ENCODE measurements at regions not wholly inside any gene's neighbourhood (a gene's known extent, or its start where the extent isn't known, plus 50 kb on each side); places are given as distances from the start of the nearest gene placed in this dataset.

- TF ChIP-seq CTCF (conservative IDR thresholded peaks at IDR 0.05; ENCODE audit: low read depth, low read length): no peak
- no peak for DNase-seq (ENCODE audit: low read depth)
- H3K4me3 ChIP-seq (ENCODE audit: low read length): no peak overlapping the region
These were observed 142.3 kb upstream of the ZNF804B start for GRCh38 chr7:88617185-88617584.

- H3K4me3 ChIP-seq (ENCODE audit: low read length): no peak overlapping the region
- TF ChIP-seq CTCF (conservative IDR thresholded peaks at IDR 0.05; ENCODE audit: low read depth, low read length): no peak
- no peak for DNase-seq (ENCODE audit: low read depth)
These were observed 144.2 kb upstream of the ZNF804B start for GRCh38 chr7:88615336-88615735.

GRCh38 chr7:88614736-88615135, 144.8 kb upstream of the ZNF804B start:
- TF ChIP-seq CTCF (conservative IDR thresholded peaks at IDR 0.05; ENCODE audit: low read depth, low read length): no peak
- H3K4me3 ChIP-seq (ENCODE audit: low read length): no peak overlapping the region
- DNase-seq (ENCODE audit: low read depth): no peak

- TF ChIP-seq CTCF (conservative IDR thresholded peaks at IDR 0.05; ENCODE audit: low read depth, low read length): no peak
- H3K4me3 ChIP-seq (ENCODE audit: low read length): no peak overlapping the region
- DNase-seq (ENCODE audit: low read depth): no peak
These were observed 148.6 kb upstream of the ZNF804B start for GRCh38 chr7:88610942-88611341.

- no peak for DNase-seq (ENCODE audit: low read depth)
- no peak overlapping the region for H3K4me3 ChIP-seq (ENCODE audit: low read length)
These were observed 158.8 kb upstream of the ZNF804B start for GRCh38 chr7:88600695-88601094.

GRCh38 chr7:88599528-88599927, 160.0 kb upstream of the ZNF804B start:
- DNase-seq (ENCODE audit: low read depth): no peak
- no peak overlapping the region for H3K4me3 ChIP-seq (ENCODE audit: low read length)
- TF ChIP-seq CTCF (conservative IDR thresholded peaks at IDR 0.05; ENCODE audit: low read depth, low read length): no peak

More at GRCh38 chr7:88600695-88601094, 158.8 kb upstream of the ZNF804B start:
- TF ChIP-seq CTCF (conservative IDR thresholded peaks at IDR 0.05; ENCODE audit: low read depth, low read length): no peak

GRCh38 chr7:88597941-88598425, 161.5 kb upstream of the ZNF804B start:
- no peak overlapping the region for H3K4me3 ChIP-seq (ENCODE audit: low read length)
- no peak for TF ChIP-seq CTCF (conservative IDR thresholded peaks at IDR 0.05; ENCODE audit: low read depth, low read length)
- no peak for DNase-seq (ENCODE audit: low read depth)

Measured in retinal pigment epithelial cell (primary cell).